Heart right ventricle (tissue), 16 donors: ENCODE measurements at regions not wholly inside any gene's neighbourhood (a gene's known extent, or its start where the extent isn't known, plus 50 kb on each side); places are given as distances from the start of the nearest gene placed in this dataset.
A peak's percentile ranks its signal among the peaks of the same experiment; 100 is the strongest.

Experiments
- ATAC-seq, 8 donors: fragments of 200-7000 bp; cut with Tn5 transposase; one replicate each; pipeline ENCODE4 v1.9.1; 2020; ENCODE audit warnings: mild to moderate bottlenecking in 8 of 8, moderate library complexity in 8 of 8, moderate number of reproducible peaks in 1 of 8
- DNase-seq, 2 donors: peaks; one replicate each; pipeline ENCODE4 v3.0.0-alpha.2; 2020
- H3K27ac ChIP-seq, 10 donors: fragments of 200-600 bp; sonication (generic) in 2 of 10; one replicate each; pipeline versions ENCODE4 v1.5.0 to v1.8.0; 2020 to 2022; ENCODE audit warnings: mild to moderate bottlenecking in 3 of 10
- H3K27me3 ChIP-seq, 7 donors: fragments of 200-600 bp; one replicate each; pipeline ENCODE4 v1.8.0; 2021 to 2022; ENCODE audit warnings: mild to moderate bottlenecking in 2 of 7
- H3K36me3 ChIP-seq, 9 donors: fragments of 200-600 bp; sonication (generic) in 1 of 9; one replicate each; pipeline versions ENCODE4 v1.5.0 to v1.8.0; 2020 to 2022; ENCODE audit warnings: mild to moderate bottlenecking in 2 of 9
- H3K4me1 ChIP-seq, 9 donors: fragments of 200-600 bp; sonication (generic) in 1 of 9; one replicate each; pipeline versions ENCODE4 v1.5.0 to v1.8.0; 2020 to 2022; ENCODE audit warnings: mild to moderate bottlenecking in 4 of 9
- H3K4me3 ChIP-seq, 10 donors: fragments of 200-600 bp; sonication (generic) in 2 of 10; one replicate each; pipeline versions ENCODE4 v1.5.0 to v1.8.0; 2020 to 2022; ENCODE audit warnings: mild to moderate bottlenecking in 7 of 10, moderate library complexity in 2 of 10
- H3K9me3 ChIP-seq, 11 donors: fragments of 200-600 bp in 10 of 11; sonication (generic) in 2 of 11; one replicate each; pipeline versions ENCODE4 v1.5.0 to v1.8.0; 2013 to 2022; ENCODE audit warnings: mild to moderate bottlenecking in 2 of 11, control low read depth in 1 of 11, moderate library complexity in 1 of 11
- CTCF ChIP-seq, 9 donors: fragments of 200-600 bp; sonication (generic) in 2 of 9; IDR thresholded peaks; one replicate each; pipeline versions ENCODE4 v1.5.0 to v1.8.0; 2021 to 2022; ENCODE audit warnings: antibody characterized with exemption in 9 of 9, mild to moderate bottlenecking in 5 of 9, moderate library complexity in 1 of 9
- WGBS, 2 donors: extraction: QIAGEN DNeasy Blood & Tissue Kit; methylation state at CpG; one replicate each; pipeline ENCODE4 v1.1.7; 2013; ENCODE audit warnings: inconsistent platforms in 1 of 2; 5-methylcytosine and 5-hydroxymethylcytosine counted together
- intact Hi-C, 10 donors: fragments of 100-400 bp; cut with DNase I; formaldehyde crosslinking; loops; one replicate each; pipeline versions ENCODE4 v1.11.1 to v1.14.2; 2022
- donor health status: Arrhythmogenic right ventricular cardiomyopathy.
- donor health status: ischemic (EF 13 %, LVEDD 7.1; RV severe dilation, severe dysfunction).
- donor health status: healthy with polysubstance abuse.
- donor health status: DM: no; HTN: yes; CAD: no.
- donor health status: DM: no; HTN: no; CAD: no.
- donor health status: ischemic (EF 25% LVEDD 6.9; RV normal size, moderate dysfunction).
- donor health status: ischemic (EF 25% LVEDD 5.7; RV mildly dilated, moderate dysfunction).
- donor health status: healthy.
- donor health status: DM: yes; HTN: yes; CAD: no.
- donor health status: Ischemic cardiomyopathy.
- donor health status: ischemic (EF 35%, LVEDD 5.7; RV mildly dilated, moderate dysfunction).
- donor health status: nonischemic (EF 11% LVEDD 7.7; RV severe dilation, severe dysfunction).
- donor health status: DM: yes; HTN: yes; CAD: no.
- donor health status: PGD.
- donor health status: ischemic (EF 29% LVEDD 5.4; RV normal size, mild dysfunction).
- donor health status: nonischemic (EF 23%, LVEDD 6.1; RV moderate dilation, normal function).

- intact Hi-C loops: loop anchor here in 8 of 10 donors (5.0 to 10.0 kb wide), 8 partner anchors 77 to 560 kb away; partner anchors contain the start of gene DLL1 (in 3 of the 8)
- WGBS, 2 donors: 69 to 72% methylated on average over 6 of the region's 6 CpGs
- Histone ChIP-seq H3K27ac (no peak overlapping the region), H3K4me1 (peaks cover 0 to 18% (median 6%) of the 10 kb centered on the region in 9 donors), H3K9me3 (no peaks in the 10 kb centered on the region), H3K4me3 (no peak overlapping the region), H3K36me3 (no peaks in the 10 kb centered on the region), H3K27me3 (peaks cover 0 to 26% (median 9%) of the 10 kb centered on the region in 7 donors)
- DNase-seq (no peak), ATAC-seq (no peak)
- TF ChIP-seq CTCF (IDR thresholded peaks at IDR 0.05): no peak
Observed at GRCh38 chr6:169965239-169965638, 213.8 kb downstream of the ERMARD start.

- intact Hi-C loops: loop anchor here (5.0 to 10.0 kb wide), 9 partner anchors 78 to 560 kb away; partner anchors contain the start of gene DLL1 (in 7 of the 10)
- WGBS, 2 donors: 75 to 81% methylated on average over 9 of the region's 9 CpGs
- DNase-seq (no peak), ATAC-seq (no peak)
- Histone ChIP-seq H3K27ac (no peak overlapping the region), H3K27me3 (peaks cover 0 to 26% (median 9%) of the 10 kb centered on the region in 7 donors), H3K9me3 (no peaks in the 10 kb centered on the region), H3K4me3 (no peak overlapping the region), H3K36me3 (no peaks in the 10 kb centered on the region), H3K4me1 (peaks cover 0 to 20% (median 8%) of the 10 kb centered on the region in 9 donors)
- no peak for TF ChIP-seq CTCF (IDR thresholded peaks at IDR 0.05)
Observed at GRCh38 chr6:169964486-169965180, 213.2 kb downstream of the ERMARD start.

GRCh38 chr6:169963581-169964297 lies 212.3 kb downstream of the ERMARD start:
- H3K9me3 ChIP-seq: no peaks in the 10 kb centered on the region
- ATAC-seq (no peak), DNase-seq (peak in 1 of 2 donors; percentile 3)
- intact Hi-C loops: loop anchor here in 9 of 10 donors (5.0 to 10.0 kb wide), 6 partner anchors 129 to 561 kb away; partner anchors contain the start of gene DLL1 (in 6 of the 9)
- H3K27me3 ChIP-seq: peaks cover 0 to 26% (median 9%) of the 10 kb centered on the region in 7 donors
- no peak overlapping the region for H3K27ac ChIP-seq
- no peak for TF ChIP-seq CTCF (IDR thresholded peaks at IDR 0.05)
- peaks cover 0 to 29% (median 9%) of the 10 kb centered on the region in 9 donors for H3K4me1 ChIP-seq
- H3K4me3 ChIP-seq: no peak overlapping the region
- H3K36me3 ChIP-seq: no peaks in the 10 kb centered on the region
- 84 to 95% methylated on average over 55 of the region's 55 CpGs for WGBS, 2 donors
